ENCODE measurements at regions not wholly inside any gene's neighbourhood (a gene's known extent, or its start where the extent isn't known, plus 50 kb on each side); places are given as distances from the start of the nearest gene placed in this dataset.

DNA sequence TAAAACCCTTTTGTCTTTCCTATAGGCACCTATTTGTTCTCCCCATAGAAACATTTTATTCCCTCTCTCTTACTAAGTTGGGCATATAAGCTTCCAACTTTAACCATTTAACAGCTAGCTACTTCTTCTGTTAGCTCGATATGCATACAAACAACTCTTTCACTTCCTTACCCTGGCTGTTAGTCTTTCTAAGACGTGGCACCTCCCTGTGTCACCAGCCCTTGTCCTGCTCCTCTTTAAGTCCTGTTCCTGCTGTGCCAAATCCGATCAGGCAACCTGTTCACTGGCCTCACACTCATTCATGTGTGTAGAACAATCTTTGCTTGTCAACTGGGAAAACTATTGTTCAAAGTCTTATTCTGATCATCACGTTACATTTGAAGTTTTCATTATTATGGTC, 1376.1 kb upstream of the TENM4 start:
- no peaks in the 10 kb centered on the region for H4K20me1 ChIP-seq (ENCODE audit: insufficient read depth, poor library complexity, severe bottlenecking)

DNA sequence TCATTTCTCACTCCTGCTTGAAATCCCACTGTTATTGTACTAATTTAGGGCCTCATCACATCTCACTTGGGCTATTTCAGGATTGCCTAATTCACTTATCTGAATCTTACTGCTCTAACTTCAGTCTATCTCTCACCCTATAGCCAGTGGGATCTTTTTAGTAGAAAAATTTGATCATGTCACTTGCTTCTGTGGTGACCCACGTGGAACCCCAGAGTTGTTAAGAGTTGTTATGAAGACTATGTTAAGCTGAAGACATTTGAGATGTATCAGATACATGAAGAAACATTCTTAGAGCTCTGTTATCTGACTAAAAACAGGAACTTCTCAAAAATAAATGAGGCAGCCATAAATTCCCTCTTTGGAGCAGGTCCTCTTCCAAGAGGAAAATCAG, 1375.6 kb upstream of the TENM4 start:
- Histone ChIP-seq H3K4me3 (no peak overlapping the region), H3K4me1 (ENCODE audit: insufficient read depth) (no peaks in the 10 kb centered on the region), H2AFZ (no peak overlapping the region), H3K79me2 (no peaks in the 10 kb centered on the region), H3K4me2 (no peak overlapping the region), H3K27me3 (no peaks in the 10 kb centered on the region), H3K36me3 (replicated peaks; ENCODE audit: insufficient read depth, low read depth) (no peaks in the 10 kb centered on the region), H3K27ac (no peak overlapping the region), H3K9me2 (replicated peaks; ENCODE audit: insufficient read depth) (no peaks in the 10 kb centered on the region), H4K20me1 (ENCODE audit: insufficient read depth, poor library complexity, severe bottlenecking) (no peaks in the 10 kb centered on the region), H3K9me3 (ENCODE audit: low read depth) (no peaks in the 10 kb centered on the region)
- DNase-seq (ENCODE audit: low spot score), result no peak
- no peak for TF ChIP-seq EZH2 (IDR thresholded peaks at IDR 0.05; ENCODE audit: borderline replicate concordance)
- TF ChIP-seq, protein P1, sequence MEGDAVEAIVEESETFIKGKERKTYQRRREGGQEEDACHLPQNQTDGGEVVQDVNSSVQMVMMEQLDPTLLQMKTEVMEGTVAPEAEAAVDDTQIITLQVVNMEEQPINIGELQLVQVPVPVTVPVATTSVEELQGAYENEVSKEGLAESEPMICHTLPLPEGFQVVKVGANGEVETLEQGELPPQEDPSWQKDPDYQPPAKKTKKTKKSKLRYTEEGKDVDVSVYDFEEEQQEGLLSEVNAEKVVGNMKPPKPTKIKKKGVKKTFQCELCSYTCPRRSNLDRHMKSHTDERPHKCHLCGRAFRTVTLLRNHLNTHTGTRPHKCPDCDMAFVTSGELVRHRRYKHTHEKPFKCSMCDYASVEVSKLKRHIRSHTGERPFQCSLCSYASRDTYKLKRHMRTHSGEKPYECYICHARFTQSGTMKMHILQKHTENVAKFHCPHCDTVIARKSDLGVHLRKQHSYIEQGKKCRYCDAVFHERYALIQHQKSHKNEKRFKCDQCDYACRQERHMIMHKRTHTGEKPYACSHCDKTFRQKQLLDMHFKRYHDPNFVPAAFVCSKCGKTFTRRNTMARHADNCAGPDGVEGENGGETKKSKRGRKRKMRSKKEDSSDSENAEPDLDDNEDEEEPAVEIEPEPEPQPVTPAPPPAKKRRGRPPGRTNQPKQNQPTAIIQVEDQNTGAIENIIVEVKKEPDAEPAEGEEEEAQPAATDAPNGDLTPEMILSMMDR (IDR thresholded peaks at IDR 0.05; ENCODE audit: poor library complexity), result no peak
- no peak for TF ChIP-seq EZH2phosphoT487 (IDR thresholded peaks at IDR 0.05; ENCODE audit: low read depth, severe bottlenecking, unreplicated experiment)
- 61% methylated on average over 1 of the region's 1 CpG for WGBS (ENCODE audit: low lambda C conversion rate, missing lambda C conversion rate)

More for the DNA sequence above, 1376.1 kb upstream of the TENM4 start:
- H3K27ac ChIP-seq, result no peak overlapping the region
- no peaks in the 10 kb centered on the region for H3K27me3 ChIP-seq
- H3K4me3 ChIP-seq, result no peak overlapping the region
- no peaks in the 10 kb centered on the region for H3K36me3 ChIP-seq (replicated peaks; ENCODE audit: insufficient read depth, low read depth)
- no peaks in the 10 kb centered on the region for H3K9me3 ChIP-seq (ENCODE audit: low read depth)
- no peak overlapping the region for H2AFZ ChIP-seq
- H3K9me2 ChIP-seq (replicated peaks; ENCODE audit: insufficient read depth), result no peaks in the 10 kb centered on the region
- no peaks in the 10 kb centered on the region for H3K79me2 ChIP-seq
- DNase-seq (ENCODE audit: low spot score), result no peak
- H3K4me1 ChIP-seq (ENCODE audit: insufficient read depth), result no peaks in the 10 kb centered on the region
- no peak overlapping the region for H3K4me2 ChIP-seq
- TF ChIP-seq EZH2phosphoT487 (IDR thresholded peaks at IDR 0.05; ENCODE audit: low read depth, severe bottlenecking, unreplicated experiment), result no peak
- TF ChIP-seq, protein P1 (IDR thresholded peaks at IDR 0.05; ENCODE audit: poor library complexity), result no peak
- no peak for TF ChIP-seq EZH2 (IDR thresholded peaks at IDR 0.05; ENCODE audit: borderline replicate concordance)
- 87% methylated on average over 4 of the region's 4 CpGs for WGBS (ENCODE audit: low lambda C conversion rate, missing lambda C conversion rate)

DNA sequence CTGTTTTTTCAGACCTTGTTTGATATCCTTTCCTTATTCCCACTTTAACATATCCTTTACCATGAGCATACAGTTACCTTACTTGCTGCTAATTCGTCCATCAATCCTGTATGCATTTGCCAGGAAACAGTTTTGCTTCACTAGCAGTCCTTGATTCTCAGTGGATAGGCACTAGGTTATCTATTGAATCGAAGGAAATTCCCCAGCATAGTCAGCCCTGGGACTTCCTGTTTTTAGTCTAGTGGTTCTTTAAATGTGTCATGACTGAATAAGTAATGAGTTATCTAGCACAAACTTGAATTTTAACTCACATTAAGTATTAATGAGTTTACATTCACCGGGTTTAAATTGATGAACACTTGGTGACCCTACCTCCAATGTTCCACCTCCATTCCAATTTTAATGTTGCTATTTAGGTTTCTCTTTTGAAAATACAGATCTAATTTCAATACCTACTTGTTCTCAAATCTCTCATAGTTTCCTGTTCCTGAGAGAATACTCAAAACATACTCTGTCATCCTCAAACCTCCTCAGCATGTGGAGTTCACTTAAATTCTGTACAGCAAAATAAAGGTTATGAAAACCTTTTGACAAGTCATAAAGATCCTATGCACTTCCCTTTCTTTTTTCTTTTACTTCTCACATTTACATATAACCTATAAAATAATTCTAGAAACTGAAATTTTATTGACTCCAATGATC, 1375.1 kb upstream of the TENM4 start:
- H3K4me2 ChIP-seq, result no peak overlapping the region
- no peaks in the 10 kb centered on the region for H3K9me2 ChIP-seq (replicated peaks; ENCODE audit: insufficient read depth)
- H3K9me3 ChIP-seq (ENCODE audit: low read depth), result no peaks in the 10 kb centered on the region
- no peaks in the 10 kb centered on the region for H3K36me3 ChIP-seq (replicated peaks; ENCODE audit: insufficient read depth, low read depth)
- H3K79me2 ChIP-seq, result no peaks in the 10 kb centered on the region
- no peaks in the 10 kb centered on the region for H3K4me1 ChIP-seq (ENCODE audit: insufficient read depth)
- no peak for TF ChIP-seq EZH2 (IDR thresholded peaks at IDR 0.05; ENCODE audit: borderline replicate concordance)
- no peak for TF ChIP-seq EZH2phosphoT487 (IDR thresholded peaks at IDR 0.05; ENCODE audit: low read depth, severe bottlenecking, unreplicated experiment)
- TF ChIP-seq, protein P1 (IDR thresholded peaks at IDR 0.05; ENCODE audit: poor library complexity), result no peak
- no peak overlapping the region for H2AFZ ChIP-seq
- H3K4me3 ChIP-seq, result no peak overlapping the region
- H3K27me3 ChIP-seq, result no peaks in the 10 kb centered on the region
- 87% methylated on average over 3 of the region's 3 CpGs for WGBS (ENCODE audit: low lambda C conversion rate, missing lambda C conversion rate)
- H4K20me1 ChIP-seq (ENCODE audit: insufficient read depth, poor library complexity, severe bottlenecking), result no peaks in the 10 kb centered on the region
- H3K27ac ChIP-seq, result no peak overlapping the region
- DNase-seq (ENCODE audit: low spot score), result no peak
